ENCODE measurements at regions not wholly inside any gene's neighbourhood (a gene's known extent, or its start where the extent isn't known, plus 50 kb on each side); places are given as distances from the start of the nearest gene placed in this dataset.

DNA sequence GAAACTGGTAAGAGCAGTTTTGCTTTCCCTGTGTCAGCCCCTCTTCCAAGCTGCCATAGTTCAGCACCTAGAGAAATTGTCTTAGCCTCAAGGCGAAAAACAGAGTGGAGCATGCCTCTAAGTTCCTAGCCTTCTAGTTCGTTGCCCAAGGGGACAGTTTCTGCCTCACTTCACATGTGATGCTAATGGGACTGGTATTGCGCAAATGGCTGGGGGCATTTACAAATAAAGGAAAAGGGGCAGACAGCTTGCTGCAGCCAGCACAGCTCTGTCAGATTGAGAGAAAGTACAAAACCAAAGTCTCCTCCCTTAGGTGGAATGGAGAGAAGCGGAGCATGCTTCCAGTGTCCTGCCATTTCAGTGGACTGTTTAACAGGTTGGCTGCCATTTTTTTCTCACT lies 567.7 kb downstream of the ETV1 start:
- no peak for DNase-seq (ENCODE audit: low read depth, low spot score)

DNA sequence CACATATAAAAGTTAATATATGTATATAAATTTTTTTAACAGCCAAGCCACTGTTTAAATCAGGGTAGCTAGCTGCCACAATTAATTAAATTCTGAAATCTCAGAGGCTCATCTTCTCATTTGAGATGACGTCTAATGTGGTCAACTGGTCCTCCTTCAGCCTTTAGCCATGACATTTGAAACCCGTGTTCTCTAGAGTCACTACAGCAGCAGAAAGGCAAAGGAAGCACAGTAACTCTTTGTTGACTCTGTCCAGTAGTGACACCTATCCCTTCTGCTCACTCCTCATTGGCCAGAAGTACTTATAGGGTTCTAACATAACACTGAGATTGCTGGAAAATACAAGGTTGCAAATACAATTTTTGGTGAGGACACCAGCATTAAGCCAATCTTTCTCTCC lies 555.5 kb downstream of the ETV1 start:
- DNase-seq (ENCODE audit: low read depth, low spot score) = no peak

DNA sequence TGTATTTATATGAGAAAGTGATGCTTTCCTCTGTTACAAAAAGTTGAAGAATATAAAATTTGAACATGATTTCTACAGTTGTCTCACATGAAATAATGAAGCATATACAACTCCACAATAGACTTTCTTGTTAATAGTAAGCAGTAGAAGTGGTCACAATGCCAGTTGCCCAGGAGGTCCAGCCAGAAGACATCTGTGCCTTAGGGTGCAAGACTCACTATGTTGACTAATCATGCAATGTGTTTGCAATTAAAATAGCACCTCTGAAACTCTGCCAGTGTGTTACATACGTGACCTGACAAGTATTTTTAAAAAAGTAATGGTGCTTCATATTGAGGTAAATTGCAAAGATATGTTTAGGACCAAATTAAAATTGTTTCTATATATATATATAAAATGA lies 547.2 kb downstream of the ETV1 start:
- DNase-seq (ENCODE audit: low read depth, low spot score) = no peak

DNA sequence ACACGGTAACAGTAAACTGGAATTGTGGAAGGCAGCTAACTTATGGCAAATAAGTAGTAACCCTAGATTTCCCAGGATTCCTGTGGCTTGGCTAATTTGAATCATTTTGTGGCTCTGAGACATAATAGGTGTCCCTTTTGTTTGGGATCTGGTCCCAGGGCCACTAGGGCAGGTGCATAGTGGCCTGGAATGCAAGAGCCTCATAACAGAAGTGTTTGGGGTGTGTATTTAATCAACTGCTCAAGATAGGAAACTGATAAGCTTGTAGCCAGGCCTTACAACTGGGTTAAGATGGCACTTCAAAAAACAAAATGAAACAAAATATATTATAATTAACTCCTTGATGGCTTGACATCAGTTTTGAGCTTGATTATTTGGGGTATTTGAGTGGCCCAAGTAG lies 541.8 kb downstream of the ETV1 start:
- DNase-seq (ENCODE audit: low read depth, low spot score) = no peak

- no peak for DNase-seq (ENCODE audit: low read depth, low spot score)
These were observed 541.2 kb downstream of the ETV1 start for GRCh38 chr7:13448243-13448642.

- no peak for DNase-seq (ENCODE audit: low read depth, low spot score)
These were observed 540.0 kb downstream of the ETV1 start for GRCh38 chr7:13449460-13449859.

DNA sequence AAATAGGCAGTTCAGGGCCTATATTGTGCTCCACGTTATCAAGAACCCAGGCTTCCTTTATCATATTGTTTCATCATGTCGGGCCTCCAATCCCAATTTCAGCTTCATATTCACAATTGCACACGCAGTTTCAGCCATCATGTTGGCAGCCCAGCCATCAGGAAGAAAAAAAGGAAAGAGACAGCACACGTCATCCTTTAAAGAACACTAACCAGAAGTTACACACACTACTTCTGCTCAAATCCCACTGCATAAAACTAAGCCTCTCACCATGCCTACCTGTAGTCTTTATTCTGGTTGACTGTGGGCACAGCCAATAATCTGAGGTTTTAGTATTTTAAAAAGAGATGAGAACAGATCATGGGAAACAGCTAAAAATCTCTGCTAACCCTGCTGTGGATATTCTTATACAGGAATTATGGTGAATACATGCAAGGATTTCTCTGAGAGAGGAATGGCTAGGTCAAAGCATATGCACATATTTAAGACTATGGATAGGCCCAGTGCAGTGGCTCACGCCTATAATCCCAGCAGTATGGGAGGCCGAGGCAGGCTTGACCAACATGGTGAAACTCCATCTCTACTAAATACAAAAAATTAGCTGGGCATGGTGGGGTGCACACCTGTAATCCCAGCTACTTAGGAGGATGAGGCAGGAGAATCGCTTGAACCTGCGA lies 534.4 kb downstream of the ETV1 start:
- DNase-seq (ENCODE audit: low read depth, low spot score) = no peak

GRCh38 chr7:13457790-13458189 lies 531.7 kb downstream of the ETV1 start:
- no peak for DNase-seq (ENCODE audit: low read depth, low spot score)

DNA sequence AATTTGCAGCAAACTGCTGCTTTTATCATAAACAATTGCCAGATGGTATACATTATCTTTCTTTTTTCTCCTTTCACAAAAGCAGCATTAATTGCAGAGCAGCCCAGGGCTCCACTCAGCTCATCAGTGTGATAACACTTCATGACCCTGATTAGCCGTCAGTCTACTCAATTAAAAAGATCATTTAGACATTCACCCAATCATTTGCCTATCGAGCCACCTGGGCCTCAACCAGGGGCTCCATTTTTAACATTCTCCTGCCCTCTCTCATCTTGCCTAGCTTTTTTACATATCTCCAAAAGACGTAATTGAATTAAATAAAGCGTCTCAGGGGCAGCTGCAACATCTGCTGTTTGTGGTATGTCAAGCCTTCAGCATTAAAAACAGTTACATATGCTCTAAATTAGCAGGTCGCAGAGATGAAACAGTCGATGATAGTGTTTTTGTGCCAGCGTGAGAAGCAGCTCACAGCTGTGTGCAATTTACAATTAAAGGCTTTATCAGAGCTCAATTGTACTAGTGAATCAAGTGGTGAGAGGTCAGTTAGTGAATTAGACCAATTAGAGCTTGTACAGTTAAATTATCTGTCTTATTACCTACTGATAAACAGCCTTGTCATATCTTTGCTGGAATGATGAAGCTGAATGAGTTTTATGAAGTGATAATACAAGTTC lies 522.5 kb downstream of the ETV1 start:
- no peak for DNase-seq (ENCODE audit: low read depth, low spot score)

GRCh38 chr7:13476881-13477444 lies 512.5 kb downstream of the ETV1 start:
- no peak for DNase-seq (ENCODE audit: low read depth, low spot score)

DNA sequence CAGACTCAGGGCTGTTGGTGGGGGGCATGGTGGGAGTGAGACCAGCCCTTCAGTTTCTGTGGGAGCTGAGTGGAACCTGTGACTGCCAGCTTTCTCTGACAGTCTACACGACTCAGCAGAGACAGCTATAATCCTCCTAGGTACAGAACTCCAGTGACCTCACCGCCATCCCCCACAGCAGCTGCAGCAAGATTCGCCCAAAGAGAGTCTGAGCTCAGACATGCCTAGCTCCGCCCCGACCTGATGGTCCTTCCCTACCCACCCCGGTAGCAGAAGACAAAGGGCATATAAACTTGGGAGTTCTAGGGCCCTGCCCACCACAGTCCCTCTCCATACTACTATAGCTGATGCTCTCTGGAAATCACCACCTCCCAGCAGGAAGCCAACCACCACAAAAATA lies 500.1 kb downstream of the ETV1 start:
- DNase-seq (ENCODE audit: low read depth, low spot score) = no peak

GRCh38 chr7:13496976-13497375 lies 492.5 kb downstream of the ETV1 start:
- DNase-seq (ENCODE audit: low read depth, low spot score) = no peak

GRCh38 chr7:13508586-13508985 lies 480.9 kb downstream of the ETV1 start:
- DNase-seq (ENCODE audit: low read depth, low spot score) = no peak

GRCh38 chr7:13518738-13519137 lies 470.7 kb downstream of the ETV1 start:
- DNase-seq (ENCODE audit: low read depth, low spot score) = no peak

- no peak for DNase-seq (ENCODE audit: low read depth, low spot score)
These were observed 465.4 kb downstream of the ETV1 start for GRCh38 chr7:13524076-13524475.

GRCh38 chr7:13532028-13532753 lies 457.3 kb downstream of the ETV1 start:
- DNase-seq (ENCODE audit: low read depth, low spot score) = no peak

DNA sequence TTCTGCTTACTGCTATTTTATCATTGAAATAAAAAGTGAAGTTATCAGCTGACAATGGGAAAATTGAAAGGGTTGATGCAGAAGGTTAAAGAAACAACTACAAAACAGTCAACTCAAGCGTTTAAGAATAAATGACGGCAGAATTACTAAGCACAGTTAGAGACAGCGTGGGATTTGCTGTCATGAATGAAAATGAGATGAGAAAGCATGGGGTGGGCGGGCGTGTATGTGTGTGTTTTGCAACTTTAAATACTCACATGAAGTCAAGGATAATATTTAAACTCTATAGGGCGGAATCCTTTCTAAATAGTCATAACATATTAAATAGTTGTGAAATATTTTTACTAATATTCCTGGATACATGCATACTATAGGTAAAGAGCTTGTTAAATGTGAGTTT lies 450.8 kb downstream of the ETV1 start:
- DNase-seq (ENCODE audit: low read depth, low spot score) = no peak

- DNase-seq (ENCODE audit: low read depth, low spot score) = no peak
These were observed 449.0 kb downstream of the ETV1 start for GRCh38 chr7:13540429-13540828.

- no peak for DNase-seq (ENCODE audit: low read depth, low spot score)
These were observed 448.1 kb downstream of the ETV1 start for GRCh38 chr7:13541326-13541725.

- no peak for DNase-seq (ENCODE audit: low read depth, low spot score)
These were observed 447.0 kb downstream of the ETV1 start for GRCh38 chr7:13542451-13542850.

- DNase-seq (ENCODE audit: low read depth, low spot score) = no peak
These were observed 438.0 kb downstream of the ETV1 start for GRCh38 chr7:13551503-13551902.

- DNase-seq (ENCODE audit: low read depth, low spot score) = no peak
These were observed 429.0 kb downstream of the ETV1 start for GRCh38 chr7:13560441-13560840.

Measured in pulmonary artery endothelial cell (primary cell).